ENCODE measurements at regions not wholly inside any gene's neighbourhood (a gene's known extent, or its start where the extent isn't known, plus 50 kb on each side); places are given as distances from the start of the nearest gene placed in this dataset.
"Not testable (repeated sequence)": the region's sequence is repeated elsewhere in the genome, so short reads cannot be mapped to it uniquely, and the experiment has no call there.

DNA sequence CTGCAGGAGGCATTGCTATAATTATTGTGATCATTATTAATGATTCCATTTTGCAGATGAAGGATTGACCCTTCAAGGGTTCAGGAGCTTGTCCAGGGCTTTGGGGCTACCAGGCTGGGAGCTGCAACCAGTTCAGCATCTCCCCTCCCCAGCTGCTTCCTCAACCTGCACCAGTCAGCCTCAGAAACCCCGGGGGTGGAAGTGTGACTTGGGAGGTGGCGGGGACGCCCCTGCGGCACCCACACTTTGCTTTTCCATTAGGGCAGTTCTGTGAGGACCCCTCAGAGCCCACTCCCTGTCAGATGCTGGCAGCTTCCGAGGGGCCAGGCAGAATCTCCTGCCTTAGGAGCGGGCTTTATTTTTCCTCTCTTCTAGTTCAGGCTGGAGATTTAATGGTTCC, 85.6 kb downstream of the OLFM1 start:
- DNase-seq (ENCODE audit: low read depth), result no peak

DNA sequence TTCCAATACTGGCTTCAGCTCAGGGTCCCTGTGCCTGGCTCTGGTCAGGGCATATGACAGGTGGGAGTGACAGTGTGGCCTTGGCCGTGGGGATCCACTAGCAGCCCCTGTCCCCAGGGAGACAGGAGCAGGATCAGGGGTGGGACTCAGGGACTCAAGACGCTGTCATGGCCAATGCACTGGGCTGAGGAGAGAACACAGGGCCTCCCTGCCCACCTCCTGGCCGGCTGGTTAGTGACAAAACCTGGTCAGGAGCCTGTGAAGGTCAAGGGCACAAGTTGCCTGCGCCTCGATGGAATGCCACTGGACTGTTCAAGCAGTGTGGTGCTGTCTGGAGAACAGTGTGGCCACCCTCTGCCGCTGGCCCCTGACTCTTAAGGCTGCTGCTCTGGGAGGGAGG, 86.8 kb downstream of the OLFM1 start:
- no peak for DNase-seq (ENCODE audit: low read depth)

DNA sequence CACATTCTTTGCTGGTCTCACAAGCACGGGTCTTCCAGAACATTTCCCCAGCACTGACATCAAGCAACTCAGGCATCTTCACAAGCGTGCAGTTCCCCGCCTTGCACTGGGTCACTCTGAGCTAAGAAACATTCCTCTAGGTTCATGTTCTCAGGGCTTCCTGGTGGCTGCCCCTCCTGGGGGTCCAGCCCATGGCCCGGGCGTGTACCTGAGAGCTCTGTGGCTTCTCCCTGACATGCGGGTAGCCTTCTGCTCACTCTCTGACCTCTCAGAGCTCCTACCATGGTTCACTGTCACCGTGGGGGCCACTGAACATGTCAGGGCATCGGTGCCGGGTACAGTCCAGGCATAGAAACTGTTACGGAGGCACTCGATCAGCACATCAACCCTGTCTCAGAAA, 87.5 kb downstream of the OLFM1 start:
- DNase-seq (ENCODE audit: low read depth), result no peak

DNA sequence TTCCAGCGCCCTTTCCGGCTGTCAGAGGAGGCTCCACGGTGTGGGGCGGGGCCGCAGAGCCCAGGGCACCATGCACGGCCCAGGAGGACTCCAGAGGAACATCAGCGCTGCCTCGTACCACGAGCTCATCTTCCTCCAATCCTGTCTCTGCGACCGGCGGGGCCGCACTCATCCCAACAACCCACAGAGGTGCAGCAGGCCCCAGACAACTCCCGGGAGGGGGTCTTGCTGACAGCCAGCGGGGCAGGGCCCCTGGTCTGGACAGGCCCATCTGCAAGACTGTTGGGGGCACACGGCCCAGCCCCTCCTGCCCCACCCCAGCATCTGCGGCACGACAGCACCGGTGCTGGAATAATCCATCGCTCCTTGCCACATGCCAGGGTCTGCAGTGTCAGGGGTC, 88.8 kb downstream of the OLFM1 start:
- no peak for DNase-seq (ENCODE audit: low read depth)

DNA sequence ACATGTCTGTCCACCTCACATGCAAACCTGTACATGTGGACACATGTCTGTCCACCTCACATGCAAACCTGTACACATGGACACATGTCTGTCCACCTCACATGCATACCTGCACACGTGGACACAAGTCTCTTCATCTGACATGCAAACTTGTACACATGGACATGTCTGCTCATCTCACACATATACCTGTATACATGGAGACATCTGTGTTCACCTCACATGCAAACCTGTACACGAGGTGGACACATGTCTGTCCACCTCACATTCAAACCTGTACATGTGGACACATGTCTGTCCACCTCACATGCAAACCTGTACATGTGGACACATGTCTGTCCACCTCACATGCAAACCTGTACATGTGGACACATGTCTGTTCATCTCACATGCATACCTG, 90.1 kb downstream of the OLFM1 start:
- not testable (repeated sequence) for DNase-seq (ENCODE audit: low read depth)

DNA sequence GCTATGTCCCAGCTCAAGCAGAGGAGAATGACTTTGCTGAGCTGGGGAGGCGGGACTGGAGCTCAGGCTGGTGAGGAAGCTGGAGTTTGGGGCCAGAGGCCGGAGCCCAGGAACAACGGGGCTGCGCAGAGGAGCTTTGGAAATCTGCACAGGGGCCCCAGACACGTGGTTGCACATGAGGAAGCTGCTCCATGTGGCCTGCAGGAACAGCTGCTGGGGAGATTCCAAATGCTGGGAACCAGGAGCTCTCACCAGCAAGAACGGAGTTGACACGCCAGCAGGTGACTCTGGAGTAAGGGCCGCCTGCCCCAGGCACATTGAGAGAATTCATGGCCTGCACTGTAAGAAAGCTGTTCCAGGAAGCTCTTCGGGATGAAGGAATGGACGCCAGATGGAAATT, 91.0 kb downstream of the OLFM1 start:
- DNase-seq (ENCODE audit: low read depth), result no peak

DNA sequence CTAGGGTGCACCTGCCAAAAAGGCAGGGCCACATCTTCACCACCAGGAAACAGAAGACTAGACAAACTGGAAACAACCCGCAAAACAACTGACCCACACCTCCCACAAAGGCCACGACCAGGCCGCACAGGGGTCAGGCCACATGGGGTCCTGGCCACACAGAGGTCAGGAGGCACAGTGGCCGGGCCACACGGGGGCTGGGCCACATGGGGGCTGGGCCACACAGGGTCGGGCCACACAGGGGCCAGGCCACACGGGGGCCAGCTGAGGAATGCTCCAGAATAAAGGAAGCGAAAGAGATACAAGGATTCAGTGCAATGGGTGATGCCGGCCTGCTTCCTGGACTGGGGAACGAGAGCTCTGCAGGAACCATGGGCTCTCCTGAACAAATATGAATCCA, 91.6 kb downstream of the OLFM1 start:
- no peak for DNase-seq (ENCODE audit: low read depth)

DNA sequence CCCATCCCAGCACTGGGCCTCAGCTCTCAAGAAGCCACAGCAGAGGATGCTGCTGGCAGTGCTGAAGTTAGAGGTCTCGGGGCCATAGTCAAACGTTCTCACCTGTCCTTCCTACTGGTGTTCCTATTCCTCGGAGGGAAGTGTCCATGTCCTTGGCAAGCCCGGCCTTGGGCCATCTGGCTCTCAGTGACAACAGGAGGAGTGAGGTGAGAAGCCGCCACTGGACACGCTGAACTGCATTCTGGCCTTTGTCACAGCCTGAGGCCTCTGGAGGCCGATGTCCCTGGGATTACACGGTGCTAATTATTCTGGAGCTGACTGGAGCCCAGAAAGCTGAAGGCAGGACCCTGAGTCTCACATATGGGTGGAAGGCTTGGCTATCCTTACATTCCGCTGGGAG, 92.5 kb downstream of the OLFM1 start:
- DNase-seq (ENCODE audit: low read depth), result no peak

DNA sequence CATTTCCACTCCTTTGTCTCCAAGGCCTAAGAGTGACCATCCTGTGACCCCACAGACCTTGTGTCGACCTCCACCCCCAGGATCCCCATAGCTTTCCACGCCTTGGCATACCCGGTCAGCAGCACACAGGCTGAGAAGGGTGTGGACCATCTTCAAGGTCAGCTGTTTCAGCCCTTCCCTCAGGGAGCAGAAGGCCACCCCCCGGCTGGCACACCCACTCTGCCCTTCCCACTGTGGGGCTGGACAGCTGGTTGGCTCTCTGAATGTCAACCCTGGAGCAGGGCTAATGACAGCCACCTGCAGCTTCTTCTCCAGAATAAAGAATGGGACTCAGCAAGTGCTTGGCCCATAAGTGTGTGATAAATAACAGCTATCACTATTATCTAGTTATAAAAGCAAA, 93.1 kb downstream of the OLFM1 start:
- DNase-seq (ENCODE audit: low read depth), result no peak

DNA sequence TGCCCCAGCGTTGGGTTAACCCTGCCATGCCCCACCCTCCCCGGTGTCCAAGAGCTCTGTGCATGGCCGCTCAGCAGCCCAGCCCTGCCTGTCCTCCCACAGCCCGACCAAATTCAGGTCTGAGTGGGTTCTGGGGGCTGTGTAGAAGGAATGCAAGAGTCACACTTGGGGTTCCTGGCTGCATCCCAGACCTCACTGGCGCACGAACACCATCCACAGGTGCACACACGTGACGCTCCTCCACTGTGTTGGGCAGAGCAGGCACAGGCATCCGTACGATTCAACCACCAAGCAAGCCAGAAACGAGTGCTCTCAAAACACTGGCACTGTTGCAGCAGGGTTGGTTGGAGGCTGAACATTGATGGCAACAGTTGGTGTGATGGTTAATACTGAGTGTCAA, 93.9 kb downstream of the OLFM1 start:
- no peak for DNase-seq (ENCODE audit: low read depth)

DNA sequence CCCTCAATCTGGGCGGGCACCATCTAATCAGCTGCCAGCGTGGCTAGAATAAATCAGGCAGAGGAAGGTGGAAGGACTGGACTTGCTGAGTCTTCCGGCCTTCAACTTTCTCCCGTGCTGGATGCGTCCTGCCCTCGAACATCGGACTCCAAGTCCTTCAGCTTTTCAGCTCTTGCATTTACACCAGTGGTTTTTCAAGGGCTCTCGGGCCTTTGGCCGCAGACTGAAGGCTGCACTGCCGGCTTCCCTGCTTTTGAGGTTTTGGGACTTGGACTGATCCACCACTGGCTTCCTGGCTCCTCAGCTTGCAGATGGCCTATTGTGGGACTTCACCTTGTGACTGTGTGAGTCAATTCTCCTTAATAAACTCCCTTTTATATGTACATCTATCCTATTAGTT, 94.4 kb downstream of the OLFM1 start:
- DNase-seq (ENCODE audit: low read depth), result not testable (repeated sequence)

DNA sequence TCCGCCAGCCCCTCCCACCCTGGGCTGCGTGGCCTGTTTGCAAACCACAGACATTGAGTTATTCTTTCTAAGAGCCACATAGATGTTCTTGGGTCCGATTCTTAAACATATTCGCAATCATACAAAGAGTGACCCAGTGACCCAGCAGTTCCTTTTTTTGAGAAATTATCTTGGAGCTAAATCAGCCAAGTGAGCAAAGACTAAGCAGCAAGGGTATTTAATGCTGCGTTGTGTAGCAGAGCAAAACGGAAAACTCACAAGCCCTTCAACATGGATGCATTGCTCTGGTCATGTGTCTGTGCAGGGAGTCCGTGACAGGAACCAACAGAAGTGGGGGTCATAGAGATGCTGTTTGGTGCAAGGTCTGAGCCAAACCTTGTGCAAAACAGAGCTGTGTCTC, 95.6 kb downstream of the OLFM1 start:
- no peak for DNase-seq (ENCODE audit: low read depth)

DNA sequence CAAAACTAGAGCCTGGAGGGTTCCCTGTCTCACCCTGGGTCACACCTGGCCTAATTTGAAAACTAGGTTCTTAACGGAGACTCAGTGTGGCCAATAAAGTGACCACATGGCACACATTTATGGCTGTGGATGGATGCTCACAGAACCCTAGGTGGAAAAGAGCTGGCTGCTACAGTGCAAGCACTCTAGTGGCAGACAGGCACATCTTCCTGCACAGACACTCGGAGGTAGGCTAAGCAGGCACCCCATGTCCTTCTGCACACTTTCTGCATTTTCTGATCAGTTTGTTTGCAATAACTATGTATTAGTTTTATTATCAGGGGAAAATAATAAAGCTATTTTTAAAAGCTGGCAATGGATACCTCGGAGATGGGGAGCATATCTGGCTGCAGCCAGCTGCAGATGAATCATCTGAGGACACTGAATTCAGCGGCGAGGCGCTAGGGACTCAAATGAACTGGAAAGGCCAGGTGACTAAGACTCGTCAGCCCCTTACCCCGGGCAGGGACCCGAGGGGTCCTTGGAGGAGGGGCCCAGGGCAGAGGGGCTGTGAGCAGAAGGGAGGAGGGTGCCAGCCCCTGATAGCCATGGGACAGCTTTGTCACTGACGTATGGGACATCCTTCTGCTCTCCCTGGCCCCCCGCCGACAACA, 96.2 kb downstream of the OLFM1 start:
- no peak for DNase-seq (ENCODE audit: low read depth)

DNA sequence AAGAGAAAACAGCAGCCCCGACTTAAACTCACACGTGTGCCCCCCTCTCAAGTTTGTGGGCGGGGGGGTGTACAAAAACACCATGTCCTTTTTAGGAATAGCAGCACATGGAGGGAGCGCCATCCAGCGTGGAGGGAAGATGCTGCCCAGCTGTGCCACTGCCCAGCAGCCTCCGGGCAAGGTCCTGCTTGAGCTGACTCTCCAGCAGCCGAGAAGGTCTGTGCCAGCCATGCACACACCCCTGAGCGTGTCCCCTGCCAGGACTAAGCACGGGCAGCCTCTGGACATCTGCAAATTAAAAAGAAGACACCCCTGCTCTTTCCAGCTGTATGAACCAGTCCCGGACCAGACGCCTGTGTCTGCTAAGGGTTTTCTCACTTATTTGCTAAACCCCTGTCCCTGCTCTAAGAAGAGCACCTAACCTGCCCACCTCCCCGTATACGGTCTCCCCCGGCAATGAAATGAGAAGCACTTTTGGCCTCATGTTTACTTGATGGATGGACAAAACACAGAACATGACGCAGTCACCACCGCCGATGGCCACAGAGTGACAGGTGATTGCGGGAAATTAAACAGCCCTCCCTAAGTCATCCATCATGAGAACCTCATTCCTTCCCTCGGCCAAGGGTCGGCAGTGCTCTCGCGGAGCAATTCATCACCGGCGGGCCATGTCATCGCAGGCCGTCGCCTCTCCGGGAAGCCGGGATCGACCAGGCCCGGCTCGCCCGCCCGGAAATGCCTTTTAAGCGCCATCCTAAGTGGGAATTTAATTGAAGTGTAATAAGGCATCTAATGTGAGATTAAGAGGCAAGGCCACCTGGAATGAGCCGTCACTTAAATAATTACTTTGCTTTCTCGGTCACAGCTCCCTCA, 96.9 kb downstream of the OLFM1 start:
- DNase-seq (ENCODE audit: low read depth), result no peak

DNA sequence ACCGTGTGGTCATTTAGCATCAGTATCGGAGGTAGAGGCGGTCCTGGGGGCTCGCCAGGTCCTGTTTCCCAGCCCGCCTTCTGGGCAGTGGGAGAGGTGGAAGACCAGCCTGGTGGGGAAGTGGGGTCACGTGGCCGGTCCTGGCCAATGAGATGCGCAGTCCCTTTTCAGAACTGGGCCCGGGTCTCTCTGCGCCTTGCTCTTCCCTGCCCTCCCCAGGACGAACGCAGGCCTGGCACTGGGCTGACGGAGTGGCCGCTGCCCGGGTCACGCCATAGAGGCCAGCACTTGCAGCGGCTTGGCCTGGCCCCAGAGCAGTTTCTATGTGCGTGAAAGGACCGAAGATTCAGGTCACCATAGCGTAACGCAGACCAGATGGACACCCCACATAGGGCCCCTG, 97.6 kb downstream of the OLFM1 start:
- no peak for DNase-seq (ENCODE audit: low read depth)

DNA sequence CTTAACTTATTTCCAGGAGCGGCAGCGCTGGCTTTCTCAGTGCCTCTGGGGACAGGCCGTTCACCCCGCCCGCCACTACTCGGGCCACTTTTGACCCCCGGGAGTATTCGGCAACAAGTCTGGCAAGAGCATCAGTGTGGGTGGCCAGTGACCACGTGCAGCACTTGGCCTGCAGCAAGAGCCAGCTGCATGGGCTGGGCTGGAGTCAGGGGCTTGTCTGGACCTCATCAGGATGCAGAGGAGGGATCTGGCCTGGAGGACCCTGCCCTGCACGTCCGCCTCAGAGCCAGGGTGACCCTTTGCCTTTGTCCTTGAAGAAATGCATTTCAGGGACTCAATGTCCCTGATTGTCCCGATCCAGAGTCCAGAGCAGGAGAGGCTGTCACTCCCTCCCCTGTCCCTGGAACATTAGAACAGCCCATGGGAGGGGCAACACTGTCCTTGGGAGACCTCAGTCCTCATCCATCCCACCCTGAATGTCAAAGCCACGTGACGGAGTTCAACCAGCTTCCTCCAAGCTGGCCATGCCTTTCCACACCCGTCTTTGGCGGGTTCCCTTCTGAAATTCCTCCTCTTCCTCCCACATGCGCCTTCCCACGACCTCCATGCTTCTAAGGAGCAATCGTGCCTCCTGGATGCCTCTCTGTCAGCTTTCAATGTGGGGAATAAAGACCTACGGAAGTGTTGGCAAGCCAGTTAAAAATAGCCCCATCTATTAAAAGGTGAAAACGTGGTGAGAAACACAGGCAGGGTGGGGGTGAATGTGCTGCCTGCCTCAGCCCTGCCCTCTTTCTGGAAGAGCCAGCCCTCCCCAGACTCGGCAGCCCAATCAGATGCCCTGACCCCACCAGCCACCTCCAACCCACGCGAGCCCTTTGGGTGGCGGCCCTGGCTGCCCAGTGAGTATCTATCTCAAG, 99.0 kb downstream of the OLFM1 start:
- no peak for DNase-seq (ENCODE audit: low read depth)

DNA sequence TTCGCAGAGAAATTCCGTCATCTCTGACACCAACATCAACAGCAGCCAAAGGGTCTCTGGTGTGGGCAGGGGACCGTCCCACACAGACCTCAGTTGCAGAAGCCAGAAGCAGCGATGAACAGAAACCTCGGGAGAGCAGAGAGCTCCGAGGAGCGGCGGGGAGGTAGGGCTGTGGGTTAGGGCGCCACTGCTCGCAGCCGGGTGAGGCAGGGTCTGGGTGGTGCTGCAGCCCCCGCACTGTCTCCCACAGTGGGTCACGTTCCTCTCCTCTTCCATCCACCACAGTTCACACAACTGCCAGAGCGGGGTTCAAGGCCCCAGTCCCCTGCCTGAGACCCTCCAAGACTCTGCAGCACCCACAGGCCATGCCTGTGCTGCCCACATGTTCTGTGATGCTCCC, 99.9 kb downstream of the OLFM1 start:
- no peak for DNase-seq (ENCODE audit: low read depth)

DNA sequence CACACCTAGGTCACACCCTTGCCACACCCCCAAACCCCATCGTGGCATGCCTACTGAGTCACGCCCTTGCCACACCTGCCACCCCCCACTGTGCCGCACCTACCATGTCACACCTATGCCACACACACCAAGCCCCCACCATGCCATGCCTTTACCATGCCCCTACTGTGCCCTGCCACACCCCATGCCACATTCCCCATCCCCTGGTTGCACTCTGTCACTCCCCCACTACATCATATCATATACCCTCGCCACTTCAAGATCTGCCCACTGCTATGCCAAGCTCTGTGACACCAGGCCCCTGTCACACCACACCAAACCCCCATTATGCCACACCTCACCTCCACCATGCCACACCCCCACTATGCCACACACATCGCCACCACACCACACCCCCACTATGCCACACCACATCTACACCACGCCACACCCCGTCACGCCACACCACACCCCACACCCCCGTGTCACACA, 101.2 kb downstream of the OLFM1 start:
- DNase-seq (ENCODE audit: low read depth), result no peak

DNA sequence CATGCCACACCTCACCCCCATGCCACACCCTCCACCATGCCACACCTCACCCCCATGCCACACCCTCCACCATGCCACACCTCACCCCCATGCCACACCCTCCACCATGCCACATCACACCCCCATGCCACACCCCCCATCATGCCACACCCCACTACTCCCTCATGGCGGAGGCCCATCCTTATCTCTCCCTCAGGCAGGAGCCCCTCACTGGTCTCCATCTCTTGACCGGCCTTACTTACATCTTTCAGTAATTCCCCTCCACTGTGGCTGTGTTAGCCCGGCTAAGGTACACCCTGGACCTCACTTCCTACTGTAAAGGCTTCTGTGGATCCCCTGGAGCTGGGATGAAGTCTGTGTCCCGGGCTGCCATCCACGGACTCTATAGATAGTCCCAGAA, 102.0 kb downstream of the OLFM1 start:
- no peak for DNase-seq (ENCODE audit: low read depth)

DNA sequence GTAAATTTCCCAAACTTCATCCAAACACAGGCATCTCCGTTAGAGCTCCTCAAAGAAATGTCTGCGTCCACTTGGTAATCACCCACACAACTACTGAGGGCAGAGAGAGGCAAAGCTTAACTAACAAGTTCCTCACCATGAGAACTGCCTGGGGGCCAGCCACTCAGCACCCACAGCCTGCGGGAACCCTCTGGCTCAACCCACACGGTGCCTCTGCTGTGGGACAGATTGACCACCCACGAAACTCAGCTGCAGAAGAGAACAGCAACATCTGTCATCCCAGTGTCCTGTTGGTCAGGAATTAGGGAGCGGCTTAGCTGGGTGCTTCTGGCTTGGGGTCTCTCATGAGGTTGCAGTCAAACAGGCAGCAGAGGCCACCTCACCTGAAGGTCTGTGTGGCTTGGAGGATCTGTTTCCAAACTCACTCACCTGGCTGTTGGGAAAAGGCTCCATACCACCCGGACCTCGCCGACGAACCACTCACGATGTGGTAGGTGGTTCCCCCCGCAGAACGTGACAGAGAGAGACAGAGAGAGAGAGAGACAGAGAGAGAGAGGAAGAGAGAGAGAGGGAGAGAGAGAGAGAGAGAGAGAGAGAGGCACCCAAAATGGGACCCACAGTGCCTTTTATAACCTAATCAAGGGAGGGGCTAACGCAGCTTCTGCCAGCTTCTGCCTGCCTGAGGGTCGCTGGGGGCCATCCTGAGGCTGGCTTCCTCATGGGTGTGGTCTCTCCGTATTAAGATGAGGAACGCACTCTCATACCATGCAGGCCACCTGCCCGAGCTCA, 103.5 kb downstream of the OLFM1 start:
- DNase-seq (ENCODE audit: low read depth), result no peak

DNA sequence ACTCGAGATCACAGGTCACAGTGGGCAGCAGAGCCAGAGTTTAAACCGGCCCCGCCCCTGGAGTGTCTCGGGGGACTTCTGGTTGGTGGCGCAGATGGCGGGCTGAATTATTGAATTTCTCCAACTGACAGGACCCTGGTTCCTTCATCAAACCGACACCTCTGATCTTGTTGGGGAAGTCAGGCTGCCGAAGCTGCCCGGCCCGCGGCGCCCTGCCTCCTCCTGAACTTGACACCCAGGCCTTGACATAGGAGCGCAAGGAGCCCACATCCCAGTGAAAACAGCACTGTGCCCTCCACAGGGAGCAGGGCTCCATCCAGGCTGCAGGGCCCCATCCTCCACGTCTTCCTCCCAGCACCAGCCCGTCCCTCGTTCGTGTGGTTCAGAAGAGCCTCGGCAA, 105.2 kb downstream of the OLFM1 start:
- DNase-seq (ENCODE audit: low read depth), result no peak

DNA sequence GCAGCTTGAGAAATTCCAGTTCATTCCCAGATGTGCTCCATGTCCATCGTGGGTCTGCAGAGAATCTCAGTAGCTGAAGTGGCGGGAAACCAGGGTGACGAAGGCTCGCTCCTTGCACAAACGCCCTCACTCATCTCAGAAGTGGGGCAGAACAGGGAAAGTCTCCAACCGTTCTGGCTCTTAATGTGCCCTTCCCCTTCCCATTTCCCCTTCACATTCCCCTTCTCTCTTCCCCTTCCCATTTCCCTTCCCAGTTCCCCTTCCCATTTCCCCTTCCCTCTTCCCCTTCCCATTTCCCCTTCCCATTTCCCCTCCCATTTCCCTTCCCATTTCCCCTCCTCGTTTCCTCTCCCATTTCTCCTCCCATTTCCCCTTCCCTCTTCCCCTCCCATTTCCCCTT, 108.5 kb downstream of the OLFM1 start:
- DNase-seq (ENCODE audit: low read depth), result not testable (repeated sequence)

Data from activated T-helper 9 cell treated with anti-CD3 and anti-CD28 coated beads, Interleukin-2, amount 50 U/mL, for 16 hours (primary cell).